Tibial nerve (tissue), 4 donors: ENCODE measurements at regions not wholly inside any gene's neighbourhood (a gene's known extent, or its start where the extent isn't known, plus 50 kb on each side); places are given as distances from the start of the nearest gene placed in this dataset.
A peak's percentile ranks its signal among the peaks of the same experiment; 100 is the strongest.

Source experiments
- DNase-seq, 2 donors: peaks; one replicate each; pipeline ENCODE4 v3.0.0-alpha.2; 2019; ENCODE audit warnings: low spot score in 2 of 2
- H3K27ac ChIP-seq, 4 donors: fragments of 200-600 bp; sonication (generic) in 3 of 4; one replicate each; pipeline ENCODE4 v1.5.1; 2017 to 2019; ENCODE audit warnings: mild to moderate bottlenecking in 1 of 4
- H3K27me3 ChIP-seq, 2 donors: fragments of 200-600 bp; sonication (generic) in 1 of 2; one replicate each; pipeline versions ENCODE4 v1.5.1 to v1.6.0; 2017 to 2019
- H3K36me3 ChIP-seq, 3 donors: fragments of 200-600 bp; sonication (generic); one replicate each; pipeline ENCODE4 v1.5.1; 2018 to 2019
- H3K4me1 ChIP-seq, 4 donors: fragments of 200-600 bp; sonication (generic) in 3 of 4; one replicate each; pipeline ENCODE4 v1.5.1; 2017 to 2019
- H3K4me3 ChIP-seq, 4 donors: fragments of 200-600 bp; sonication (generic) in 3 of 4; one replicate each; pipeline ENCODE4 v1.5.1; 2017 to 2019; ENCODE audit warnings: mild to moderate bottlenecking in 1 of 4, moderate library complexity in 1 of 4
- H3K9me3 ChIP-seq, 4 donors: fragments of 200-600 bp; sonication (generic) in 3 of 4; one replicate each; pipeline ENCODE4 v1.5.1; 2017 to 2019
- EP300 ChIP-seq, 2 donors: sonication (generic); formaldehyde crosslinking; IDR thresholded peaks; one replicate each; pipeline ENCODE4 v1.6.1; 2017; ENCODE audit warnings: antibody characterized with exemption in 2 of 2, mild to moderate bottlenecking in 1 of 2
- POLR2A ChIP-seq, 2 donors: fragments of 450-650 bp; IDR thresholded peaks; one replicate each; pipeline ENCODE4 v1.6.1; 2017; ENCODE audit warnings: antibody characterized with exemption in 2 of 2, mild to moderate bottlenecking in 2 of 2, moderate library complexity in 2 of 2
- WGBS, 2 donors: methylation state at CpG; one replicate each; pipeline ENCODE4 v1.1.5; 2018; 5-methylcytosine and 5-hydroxymethylcytosine counted together
- TF ChIP-seq, protein P1 (sequence below), 5 experiments: fragments of 200-600 bp in 3 of 5; fragments of 450-650 bp in 2 of 5; sonication (generic) in 3 of 5; IDR thresholded peaks; one replicate each; pipeline ENCODE4 v1.5.1; 2016 to 2019; ENCODE audit warnings: antibody characterized with exemption in 5 of 5, mild to moderate bottlenecking in 3 of 5, moderate library complexity in 2 of 5

DNA sequence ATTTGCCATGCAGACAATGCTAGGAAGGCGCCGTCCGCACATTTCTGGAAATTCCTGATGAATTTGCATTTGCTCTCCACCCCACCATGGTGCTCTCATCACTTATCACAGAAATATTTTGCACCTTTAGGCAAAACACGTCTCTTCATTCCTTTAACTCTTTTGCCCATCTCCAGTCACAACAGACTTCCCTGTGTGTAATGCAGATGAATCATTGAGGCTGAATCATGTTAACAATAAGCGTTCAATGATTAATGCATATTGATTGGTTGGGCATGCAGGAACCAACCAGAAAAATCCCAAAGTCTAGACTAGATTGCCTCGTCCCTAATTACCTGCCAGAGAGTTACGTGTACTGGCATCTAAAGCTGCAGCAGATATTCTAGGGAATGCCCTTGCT, 80.0 kb upstream of the ATXN1 start:
- no peaks in the 10 kb centered on the region for H3K9me3 ChIP-seq
- H3K4me1 ChIP-seq: peaks cover 0 to 12% (median 0%) of the 10 kb centered on the region in 4 donors
- no peak for TF ChIP-seq POLR2A (IDR thresholded peaks at IDR 0.05)
- TF ChIP-seq EP300 (IDR thresholded peaks at IDR 0.05): no peak
- TF ChIP-seq, protein P1, sequence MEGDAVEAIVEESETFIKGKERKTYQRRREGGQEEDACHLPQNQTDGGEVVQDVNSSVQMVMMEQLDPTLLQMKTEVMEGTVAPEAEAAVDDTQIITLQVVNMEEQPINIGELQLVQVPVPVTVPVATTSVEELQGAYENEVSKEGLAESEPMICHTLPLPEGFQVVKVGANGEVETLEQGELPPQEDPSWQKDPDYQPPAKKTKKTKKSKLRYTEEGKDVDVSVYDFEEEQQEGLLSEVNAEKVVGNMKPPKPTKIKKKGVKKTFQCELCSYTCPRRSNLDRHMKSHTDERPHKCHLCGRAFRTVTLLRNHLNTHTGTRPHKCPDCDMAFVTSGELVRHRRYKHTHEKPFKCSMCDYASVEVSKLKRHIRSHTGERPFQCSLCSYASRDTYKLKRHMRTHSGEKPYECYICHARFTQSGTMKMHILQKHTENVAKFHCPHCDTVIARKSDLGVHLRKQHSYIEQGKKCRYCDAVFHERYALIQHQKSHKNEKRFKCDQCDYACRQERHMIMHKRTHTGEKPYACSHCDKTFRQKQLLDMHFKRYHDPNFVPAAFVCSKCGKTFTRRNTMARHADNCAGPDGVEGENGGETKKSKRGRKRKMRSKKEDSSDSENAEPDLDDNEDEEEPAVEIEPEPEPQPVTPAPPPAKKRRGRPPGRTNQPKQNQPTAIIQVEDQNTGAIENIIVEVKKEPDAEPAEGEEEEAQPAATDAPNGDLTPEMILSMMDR (IDR thresholded peaks at IDR 0.05): no peak
- no peak for DNase-seq
- H3K27ac ChIP-seq: no peak overlapping the region
- no peak overlapping the region for H3K4me3 ChIP-seq
- 91 to 92% methylated on average over 7 of the region's 7 CpGs for WGBS, 2 donors
- no peaks in the 10 kb centered on the region for H3K36me3 ChIP-seq
- no peaks in the 10 kb centered on the region for H3K27me3 ChIP-seq

DNA sequence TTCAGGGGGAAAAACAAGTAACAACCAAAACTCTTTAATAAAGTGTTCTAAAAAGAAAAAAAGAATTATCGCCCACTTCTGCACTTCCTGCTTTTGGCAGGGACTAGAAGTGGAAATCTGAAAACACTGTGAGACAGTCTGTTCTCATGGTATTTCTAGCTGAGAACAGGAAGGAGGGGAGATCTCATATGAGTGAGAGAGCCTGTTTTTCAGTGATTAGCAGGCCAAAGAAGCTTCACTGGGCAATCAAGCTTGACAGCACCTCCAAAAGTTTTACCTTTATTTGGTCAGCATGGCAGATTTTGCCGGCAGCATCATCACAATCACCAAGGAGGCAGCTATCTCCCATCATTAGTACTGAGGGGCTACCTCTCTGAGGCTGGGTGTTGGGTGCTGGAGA, 79.5 kb upstream of the ATXN1 start:
- Histone ChIP-seq H3K4me1 (peaks cover 0 to 17% (median 0%) of the 10 kb centered on the region in 4 donors), H3K9me3 (no peaks in the 10 kb centered on the region), H3K27ac (no peak overlapping the region), H3K27me3 (no peaks in the 10 kb centered on the region), H3K4me3 (no peak overlapping the region), H3K36me3 (no peaks in the 10 kb centered on the region)
- no peak for DNase-seq
- TF ChIP-seq POLR2A (IDR thresholded peaks at IDR 0.05) (no peak), EP300 (IDR thresholded peaks at IDR 0.05) (no peak)
- TF ChIP-seq, protein P1 (IDR thresholded peaks at IDR 0.05): no peak
- WGBS, 2 donors: 62 to 68% methylated on average over 2 of the region's 2 CpGs

DNA sequence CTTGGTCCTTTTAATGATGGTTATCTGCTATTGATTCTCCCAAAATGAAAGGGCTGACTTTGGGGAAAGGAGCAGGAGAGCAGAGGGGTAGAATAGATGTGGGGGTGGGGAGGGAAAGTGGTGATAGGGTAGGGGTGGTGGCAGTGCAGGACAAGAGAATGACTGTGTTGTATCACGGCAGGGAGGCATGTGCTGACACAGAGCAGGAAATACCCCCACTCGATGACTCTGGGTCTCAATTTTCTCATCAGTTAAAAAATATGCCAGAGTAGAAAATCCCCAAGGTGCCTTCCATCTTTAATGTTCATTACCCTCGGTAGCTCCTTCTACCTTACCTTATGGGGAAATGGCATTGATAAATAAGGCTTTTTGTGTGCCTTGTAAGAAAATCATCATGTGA, 79.0 kb upstream of the ATXN1 start:
- 28 to 36% methylated on average over 3 of the region's 3 CpGs for WGBS, 2 donors
- Histone ChIP-seq H3K36me3 (no peaks in the 10 kb centered on the region), H3K9me3 (no peaks in the 10 kb centered on the region), H3K27me3 (no peaks in the 10 kb centered on the region), H3K4me1 (peaks cover 0 to 18% (median 0%) of the 10 kb centered on the region in 4 donors), H3K27ac (no peak overlapping the region), H3K4me3 (no peak overlapping the region)
- TF ChIP-seq POLR2A (IDR thresholded peaks at IDR 0.05) (no peak), EP300 (IDR thresholded peaks at IDR 0.05) (no peak)
- TF ChIP-seq, protein P1 (IDR thresholded peaks at IDR 0.05): no peak
- no peak for DNase-seq

DNA sequence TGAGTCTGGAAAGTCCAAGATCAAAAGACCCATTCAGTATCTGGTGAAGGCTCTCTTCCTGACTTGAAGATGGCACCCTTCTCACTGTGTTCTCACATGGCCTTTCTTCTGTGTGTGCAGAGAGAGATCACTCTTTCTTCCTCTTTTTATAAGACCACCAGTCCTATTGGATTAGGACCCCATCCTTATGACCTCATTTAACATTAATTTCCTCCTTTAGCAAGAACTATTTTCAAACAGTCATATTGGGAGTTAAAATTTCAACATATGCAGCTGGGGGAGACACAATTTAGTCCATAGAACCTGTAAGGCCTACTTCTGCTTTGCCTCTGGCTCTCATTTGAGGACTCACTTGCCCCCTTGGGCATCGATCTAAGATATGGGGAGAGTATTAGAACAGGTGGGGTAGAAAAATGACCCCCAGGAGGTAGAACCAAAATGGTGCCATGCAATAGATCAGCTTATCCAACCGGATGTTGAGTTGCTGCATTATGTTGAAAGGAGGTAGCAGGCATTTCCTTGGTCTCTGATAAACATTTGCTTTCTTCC, 78.4 kb upstream of the ATXN1 start:
- Histone ChIP-seq H3K4me3 (no peak overlapping the region), H3K27ac (no peak overlapping the region), H3K36me3 (no peaks in the 10 kb centered on the region), H3K9me3 (no peaks in the 10 kb centered on the region), H3K27me3 (no peaks in the 10 kb centered on the region), H3K4me1 (peaks cover 0 to 18% (median 0%) of the 10 kb centered on the region in 4 donors)
- WGBS, 2 donors: 84 to 100% methylated on average over 2 of the region's 2 CpGs
- no peak for TF ChIP-seq POLR2A (IDR thresholded peaks at IDR 0.05)
- no peak for TF ChIP-seq EP300 (IDR thresholded peaks at IDR 0.05)
- TF ChIP-seq, protein P1 (IDR thresholded peaks at IDR 0.05): no peak
- DNase-seq: no peak

DNA sequence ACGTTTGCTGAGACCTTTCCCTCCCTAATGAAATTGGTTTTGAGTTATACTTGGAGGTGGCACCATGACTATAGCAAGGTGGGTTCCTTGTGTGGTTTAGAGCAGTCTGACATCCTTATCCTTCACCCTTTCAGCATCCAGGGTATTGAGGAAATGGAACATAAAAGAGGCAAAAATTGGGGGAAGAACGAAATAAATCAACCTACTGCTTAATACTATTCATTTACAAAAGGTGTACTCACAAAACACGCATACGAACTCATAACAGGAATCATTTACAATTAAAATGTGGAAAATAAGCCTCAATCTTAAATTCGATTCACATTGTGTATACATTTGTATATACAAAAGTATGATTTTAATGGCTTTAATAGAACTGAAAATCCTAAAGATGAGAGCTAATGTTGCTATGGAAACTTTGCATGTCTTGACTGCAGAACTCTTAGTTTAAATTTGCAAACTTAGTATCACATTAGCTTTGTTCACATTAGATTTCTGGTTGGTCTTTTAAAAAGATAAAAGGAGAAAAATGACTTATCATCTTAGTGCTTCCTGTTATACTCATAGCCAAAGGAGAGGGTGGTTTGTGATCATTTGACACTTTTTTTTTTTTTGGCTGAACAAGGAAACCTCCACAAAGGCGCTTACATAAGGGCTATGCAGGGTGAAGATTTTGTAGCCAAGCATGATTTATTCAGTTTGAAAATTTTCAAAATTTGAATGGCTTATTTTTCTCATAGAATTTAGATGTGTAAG, 76.1 kb upstream of the ATXN1 start:
- DNase-seq: no peak
- Histone ChIP-seq H3K4me3 (no peak overlapping the region), H3K9me3 (no peaks in the 10 kb centered on the region), H3K36me3 (no peaks in the 10 kb centered on the region), H3K27me3 (no peaks in the 10 kb centered on the region), H3K4me1 (peaks cover 0 to 18% (median 0%) of the 10 kb centered on the region in 4 donors), H3K27ac (peak overlapping the region in 1 of 4 donors; percentile 58)
- WGBS, 2 donors: 84% methylated on average over 6 of the region's 6 CpGs
- no peak for TF ChIP-seq EP300 (IDR thresholded peaks at IDR 0.05)
- TF ChIP-seq, protein P1 (IDR thresholded peaks at IDR 0.05): no peak
- TF ChIP-seq POLR2A (IDR thresholded peaks at IDR 0.05): no peak
